Lower lobe of right lung (tissue), 2 donors: ENCODE measurements at regions not wholly inside any gene's neighbourhood (a gene's known extent, or its start where the extent isn't known, plus 50 kb on each side); places are given as distances from the start of the nearest gene placed in this dataset.

Experiments
- ATAC-seq, 2 donors: fragments of 200-7000 bp; cut with Tn5 transposase; one replicate each; pipeline ENCODE4 v1.9.1; 2020 to 2022; ENCODE audit warnings: mild to moderate bottlenecking in 2 of 2, moderate library complexity in 2 of 2
- DNase-seq: peaks from one replicate; pipeline ENCODE4 v3.0.0-alpha.2; 2020
- H3K27ac ChIP-seq: fragments of 200-600 bp; one replicate; pipeline ENCODE4 v1.8.0; 2022
- H3K27me3 ChIP-seq: fragments of 200-600 bp; one replicate; pipeline ENCODE4 v1.8.0; 2022; ENCODE audit warnings: low read depth
- H3K36me3 ChIP-seq: fragments of 200-600 bp; one replicate; pipeline ENCODE4 v1.8.0; 2022; ENCODE audit warnings: mild to moderate bottlenecking
- H3K4me1 ChIP-seq: fragments of 200-600 bp; one replicate; pipeline ENCODE4 v1.8.0; 2022
- H3K4me3 ChIP-seq: fragments of 200-600 bp; one replicate; pipeline ENCODE4 v1.8.0; 2022; ENCODE audit warnings: mild to moderate bottlenecking
- H3K9me3 ChIP-seq: fragments of 200-600 bp; one replicate; pipeline ENCODE4 v1.8.0; 2022
- CTCF ChIP-seq: fragments of 200-600 bp; IDR thresholded peaks from one replicate; pipeline ENCODE4 v1.8.0; 2022; ENCODE audit warnings: antibody characterized with exemption, mild to moderate bottlenecking
- intact Hi-C: fragments of 100-400 bp; cut with DNase I; formaldehyde crosslinking; loops from one replicate; pipeline ENCODE4 v1.11.0; 2022
- donor health status: DM: no; HTN: yes; CAD: no; lungs with severe emphysema.

GRCh38 chr2:139600166-139600565, 820.0 kb upstream of the NXPH2 start:
- no peak for TF ChIP-seq CTCF
- ATAC-seq (no peak), DNase-seq (no peak)
- no peaks in the 10 kb centered on the region for H3K9me3 ChIP-seq
- intact Hi-C loops = no loop called here
- no peak overlapping the region for H3K27ac ChIP-seq
- H3K4me1 ChIP-seq = no peaks in the 10 kb centered on the region
- no peaks in the 10 kb centered on the region for H3K27me3 ChIP-seq
- H3K4me3 ChIP-seq = no peak overlapping the region
- H3K36me3 ChIP-seq = no peaks in the 10 kb centered on the region

GRCh38 chr2:139585101-139585500, 804.9 kb upstream of the NXPH2 start:
- Histone ChIP-seq H3K9me3 (no peaks in the 10 kb centered on the region), H3K27ac (no peak overlapping the region), H3K36me3 (no peaks in the 10 kb centered on the region), H3K27me3 (no peaks in the 10 kb centered on the region), H3K4me1 (no peaks in the 10 kb centered on the region), H3K4me3 (no peak overlapping the region)
- intact Hi-C loops = no loop called here
- no peak for DNase-seq
- no peak for TF ChIP-seq CTCF
- ATAC-seq = no peak

GRCh38 chr2:139574371-139574770, 794.2 kb upstream of the NXPH2 start:
- H3K4me3 ChIP-seq = no peak overlapping the region
- H3K27ac ChIP-seq = no peak overlapping the region
- TF ChIP-seq CTCF = no peak
- ATAC-seq (no peak), DNase-seq (no peak)
- no peaks in the 10 kb centered on the region for H3K27me3 ChIP-seq
- intact Hi-C loops = no loop called here
- H3K4me1 ChIP-seq = no peaks in the 10 kb centered on the region
- no peaks in the 10 kb centered on the region for H3K9me3 ChIP-seq
- no peaks in the 10 kb centered on the region for H3K36me3 ChIP-seq

GRCh38 chr2:139556789-139557188, 776.6 kb upstream of the NXPH2 start:
- no peak overlapping the region for H3K27ac ChIP-seq
- TF ChIP-seq CTCF = no peak
- no peaks in the 10 kb centered on the region for H3K4me1 ChIP-seq
- H3K27me3 ChIP-seq = no peaks in the 10 kb centered on the region
- intact Hi-C loops = no loop called here
- ATAC-seq (no peak), DNase-seq (no peak)
- H3K4me3 ChIP-seq = no peak overlapping the region
- H3K9me3 ChIP-seq = no peaks in the 10 kb centered on the region
- H3K36me3 ChIP-seq = no peaks in the 10 kb centered on the region

- no peak for ATAC-seq
- no peaks in the 10 kb centered on the region for H3K27me3 ChIP-seq
- H3K4me1 ChIP-seq = no peaks in the 10 kb centered on the region
- no peaks in the 10 kb centered on the region for H3K9me3 ChIP-seq
- no peak for DNase-seq
- intact Hi-C loops = no loop called here
- no peak overlapping the region for H3K4me3 ChIP-seq
- no peak overlapping the region for H3K27ac ChIP-seq
- no peaks in the 10 kb centered on the region for H3K36me3 ChIP-seq
- TF ChIP-seq CTCF = no peak
These were observed 770.7 kb upstream of the NXPH2 start for GRCh38 chr2:139550873-139551272.

- H3K36me3 ChIP-seq = no peaks in the 10 kb centered on the region
These were observed 770.2 kb upstream of the NXPH2 start for GRCh38 chr2:139550341-139550740.

More at GRCh38 chr2:139550341-139550740, 770.2 kb upstream of the NXPH2 start:
- no peak overlapping the region for H3K4me3 ChIP-seq
- ATAC-seq (no peak), DNase-seq (no peak)
- H3K9me3 ChIP-seq = no peaks in the 10 kb centered on the region
- H3K27me3 ChIP-seq = no peaks in the 10 kb centered on the region
- no peak overlapping the region for H3K27ac ChIP-seq
- no peak for TF ChIP-seq CTCF
- no peaks in the 10 kb centered on the region for H3K4me1 ChIP-seq
- intact Hi-C loops = no loop called here
